Kidney epithelial cell (primary cell): ENCODE measurements at regions not wholly inside any gene's neighbourhood (a gene's known extent, or its start where the extent isn't known, plus 50 kb on each side); places are given as distances from the start of the nearest gene placed in this dataset.

Experiments used
- DNase-seq: peaks from one replicate; pipeline ENCODE4 v3.0.0-alpha.2; 2010; ENCODE audit warnings: low read depth
- H3K27me3 ChIP-seq: 2 replicates; pipeline ENCODE4 v1.6.0; 2011; ENCODE audit warnings: low read length; ENCODE audit not compliant: control insufficient read depth, insufficient read depth
- H3K36me3 ChIP-seq: 2 replicates; pipeline ENCODE4 v1.5.1; 2011; ENCODE audit warnings: low read length; ENCODE audit not compliant: control insufficient read depth, insufficient read depth
- H3K4me3 ChIP-seq: 2 replicates; pipeline ENCODE4 v1.5.1; 2011; ENCODE audit warnings: low read depth, mild to moderate bottlenecking, control low read depth, low read length
- TF ChIP-seq, protein P1 (sequence below): IDR thresholded peaks from 2 replicates; pipeline ENCODE4 v1.5.1; 2011; ENCODE audit warnings: mild to moderate bottlenecking, moderate library complexity, low read length, control low read depth, inconsistent platforms; ENCODE audit not compliant: insufficient read depth, poor library complexity, severe bottlenecking

DNA sequence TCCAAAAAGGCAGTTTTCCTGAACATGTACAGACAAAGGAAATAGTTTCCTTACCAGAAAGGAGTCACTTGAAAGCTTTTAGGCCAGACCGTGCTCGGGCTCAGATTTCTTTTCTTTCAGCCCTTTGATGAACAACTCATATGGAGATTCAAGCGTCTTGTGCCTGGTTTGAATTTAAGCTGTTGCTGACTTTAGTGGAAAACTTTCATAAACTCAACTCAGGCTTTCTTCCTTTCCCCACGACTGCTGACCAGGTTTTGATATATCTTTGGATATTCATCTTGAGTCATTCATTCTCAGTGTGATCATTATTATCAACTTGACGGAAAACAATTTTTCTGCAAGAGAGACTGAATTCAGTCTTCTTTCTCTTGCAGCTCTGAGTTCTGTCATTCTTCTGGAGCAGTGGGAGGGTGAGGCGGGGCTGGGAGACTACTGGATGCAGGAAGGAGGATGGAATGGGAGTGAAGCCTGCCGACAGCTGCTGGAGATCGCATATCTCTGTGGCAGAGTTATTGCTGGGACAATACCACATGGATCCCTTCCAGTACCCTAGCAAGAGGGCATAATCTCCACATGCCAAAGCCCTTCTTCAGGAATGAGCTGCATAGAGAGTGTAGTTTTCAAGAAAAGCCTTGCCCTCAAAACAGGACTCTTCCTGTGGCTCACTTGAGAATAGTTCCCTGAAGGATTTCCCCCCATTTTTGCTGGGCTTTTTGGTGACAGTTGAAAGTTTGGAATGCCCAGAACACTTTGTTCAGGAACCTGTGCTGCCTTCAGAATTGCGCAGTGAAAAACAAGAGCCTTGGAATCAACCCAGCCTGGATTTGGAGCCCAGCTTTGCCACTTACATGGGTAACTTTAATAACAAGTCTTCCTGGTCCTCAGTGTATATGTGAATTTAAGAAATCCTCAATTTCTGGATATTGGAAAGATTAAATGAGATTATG, 364.4 kb downstream of the ZNF521 start:
- no peak for DNase-seq
- TF ChIP-seq, protein P1, sequence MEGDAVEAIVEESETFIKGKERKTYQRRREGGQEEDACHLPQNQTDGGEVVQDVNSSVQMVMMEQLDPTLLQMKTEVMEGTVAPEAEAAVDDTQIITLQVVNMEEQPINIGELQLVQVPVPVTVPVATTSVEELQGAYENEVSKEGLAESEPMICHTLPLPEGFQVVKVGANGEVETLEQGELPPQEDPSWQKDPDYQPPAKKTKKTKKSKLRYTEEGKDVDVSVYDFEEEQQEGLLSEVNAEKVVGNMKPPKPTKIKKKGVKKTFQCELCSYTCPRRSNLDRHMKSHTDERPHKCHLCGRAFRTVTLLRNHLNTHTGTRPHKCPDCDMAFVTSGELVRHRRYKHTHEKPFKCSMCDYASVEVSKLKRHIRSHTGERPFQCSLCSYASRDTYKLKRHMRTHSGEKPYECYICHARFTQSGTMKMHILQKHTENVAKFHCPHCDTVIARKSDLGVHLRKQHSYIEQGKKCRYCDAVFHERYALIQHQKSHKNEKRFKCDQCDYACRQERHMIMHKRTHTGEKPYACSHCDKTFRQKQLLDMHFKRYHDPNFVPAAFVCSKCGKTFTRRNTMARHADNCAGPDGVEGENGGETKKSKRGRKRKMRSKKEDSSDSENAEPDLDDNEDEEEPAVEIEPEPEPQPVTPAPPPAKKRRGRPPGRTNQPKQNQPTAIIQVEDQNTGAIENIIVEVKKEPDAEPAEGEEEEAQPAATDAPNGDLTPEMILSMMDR, result no peak
- Histone ChIP-seq H3K27me3 (no peaks in the 10 kb centered on the region), H3K36me3 (no peaks in the 10 kb centered on the region), H3K4me3 (no peak overlapping the region)

DNA sequence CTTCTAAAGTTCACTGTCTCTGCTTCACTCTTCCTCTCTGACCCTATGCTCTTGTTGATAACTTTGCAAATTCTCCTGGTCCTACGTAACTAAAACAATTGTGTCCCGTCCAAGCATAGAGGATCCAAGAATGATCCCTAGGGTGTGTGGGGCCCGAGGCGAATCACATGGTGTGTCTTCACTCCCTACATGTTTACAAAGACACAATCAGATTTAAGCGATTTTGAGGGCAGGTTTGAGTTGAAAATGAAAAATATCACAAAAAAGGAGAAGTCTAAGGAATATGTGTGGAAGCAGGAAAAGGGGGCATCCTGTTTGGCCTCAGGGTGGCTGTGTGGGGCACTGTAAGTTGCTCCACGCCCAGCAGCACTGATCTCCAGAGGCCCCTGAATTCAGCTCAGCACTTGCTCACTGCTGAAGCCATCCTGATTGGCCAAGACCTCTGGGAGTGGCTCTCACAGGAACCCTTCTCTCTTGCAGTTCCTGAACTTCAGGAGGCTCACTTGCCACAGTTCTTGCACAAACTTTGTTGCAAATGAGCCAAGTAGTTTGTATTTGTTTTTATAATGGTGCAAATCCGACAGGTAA, 363.6 kb downstream of the ZNF521 start:
- no peak overlapping the region for H3K4me3 ChIP-seq
- H3K27me3 ChIP-seq, result no peaks in the 10 kb centered on the region
- no peaks in the 10 kb centered on the region for H3K36me3 ChIP-seq
- TF ChIP-seq, protein P1, result no peak
- DNase-seq, result no peak

DNA sequence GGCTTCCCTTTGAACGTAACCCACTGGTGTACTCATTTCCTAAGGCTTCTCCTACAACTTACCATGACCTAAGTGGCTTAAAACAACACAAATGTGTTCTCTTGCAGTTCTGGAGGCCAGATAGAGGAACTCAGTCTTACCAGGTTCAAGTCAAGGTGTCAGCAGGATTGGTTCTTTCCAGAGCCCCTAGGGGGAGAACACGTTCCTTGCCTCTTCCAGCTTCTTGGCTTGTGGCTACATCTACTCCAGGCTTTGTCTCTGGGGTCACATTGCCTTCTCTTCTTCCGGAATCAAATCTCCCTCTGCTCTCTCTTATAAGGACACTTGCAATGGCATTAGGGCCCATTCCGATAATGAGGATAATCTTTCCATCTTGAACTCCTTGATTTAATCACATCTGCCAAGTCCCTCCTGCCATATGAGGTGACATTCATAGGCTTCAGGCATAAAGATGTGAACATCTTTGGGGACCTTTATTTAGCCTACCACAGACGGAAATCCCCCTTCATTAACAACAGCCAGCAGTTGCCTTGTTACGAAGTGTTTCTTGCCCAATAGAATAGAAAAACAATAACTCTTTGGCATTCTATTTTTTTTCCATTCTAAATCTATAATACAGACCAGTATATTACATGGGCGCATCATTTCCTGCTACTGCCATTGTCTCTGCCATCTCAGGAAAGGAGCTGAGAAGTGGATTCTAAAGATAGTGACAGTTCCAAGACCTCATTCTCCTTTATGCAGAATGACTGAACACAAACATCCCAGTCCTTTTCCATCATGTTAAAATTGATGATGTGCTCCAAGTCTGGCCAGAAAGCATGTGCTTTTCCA, 362.0 kb downstream of the ZNF521 start:
- TF ChIP-seq, protein P1, result no peak
- H3K27me3 ChIP-seq, result no peaks in the 10 kb centered on the region
- no peak overlapping the region for H3K4me3 ChIP-seq
- DNase-seq, result no peak
- H3K36me3 ChIP-seq, result no peaks in the 10 kb centered on the region

DNA sequence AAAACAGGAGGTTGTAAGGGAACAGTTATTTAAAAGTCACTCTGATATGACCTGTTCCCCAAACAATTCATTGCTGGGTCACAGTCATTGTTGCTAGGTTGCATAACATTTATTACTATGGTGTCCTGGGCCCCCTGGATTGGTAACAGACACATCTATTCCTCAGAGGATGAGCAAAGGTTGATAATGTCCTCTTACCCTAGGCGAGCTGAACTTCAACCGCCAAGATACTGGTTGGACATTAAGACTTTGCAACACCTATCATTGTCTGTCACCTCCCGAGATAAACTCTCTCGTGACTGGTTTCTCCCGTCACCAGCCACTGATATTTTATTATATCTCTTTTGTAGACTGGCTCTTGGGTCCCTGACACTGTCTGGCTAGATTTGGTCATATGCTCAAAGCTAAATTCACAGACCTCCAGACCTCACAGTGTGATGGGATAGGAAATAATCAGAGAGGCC, 361.3 kb downstream of the ZNF521 start:
- Histone ChIP-seq H3K27me3 (no peaks in the 10 kb centered on the region), H3K36me3 (no peaks in the 10 kb centered on the region), H3K4me3 (no peak overlapping the region)
- no peak for DNase-seq
- TF ChIP-seq, protein P1, result no peak

DNA sequence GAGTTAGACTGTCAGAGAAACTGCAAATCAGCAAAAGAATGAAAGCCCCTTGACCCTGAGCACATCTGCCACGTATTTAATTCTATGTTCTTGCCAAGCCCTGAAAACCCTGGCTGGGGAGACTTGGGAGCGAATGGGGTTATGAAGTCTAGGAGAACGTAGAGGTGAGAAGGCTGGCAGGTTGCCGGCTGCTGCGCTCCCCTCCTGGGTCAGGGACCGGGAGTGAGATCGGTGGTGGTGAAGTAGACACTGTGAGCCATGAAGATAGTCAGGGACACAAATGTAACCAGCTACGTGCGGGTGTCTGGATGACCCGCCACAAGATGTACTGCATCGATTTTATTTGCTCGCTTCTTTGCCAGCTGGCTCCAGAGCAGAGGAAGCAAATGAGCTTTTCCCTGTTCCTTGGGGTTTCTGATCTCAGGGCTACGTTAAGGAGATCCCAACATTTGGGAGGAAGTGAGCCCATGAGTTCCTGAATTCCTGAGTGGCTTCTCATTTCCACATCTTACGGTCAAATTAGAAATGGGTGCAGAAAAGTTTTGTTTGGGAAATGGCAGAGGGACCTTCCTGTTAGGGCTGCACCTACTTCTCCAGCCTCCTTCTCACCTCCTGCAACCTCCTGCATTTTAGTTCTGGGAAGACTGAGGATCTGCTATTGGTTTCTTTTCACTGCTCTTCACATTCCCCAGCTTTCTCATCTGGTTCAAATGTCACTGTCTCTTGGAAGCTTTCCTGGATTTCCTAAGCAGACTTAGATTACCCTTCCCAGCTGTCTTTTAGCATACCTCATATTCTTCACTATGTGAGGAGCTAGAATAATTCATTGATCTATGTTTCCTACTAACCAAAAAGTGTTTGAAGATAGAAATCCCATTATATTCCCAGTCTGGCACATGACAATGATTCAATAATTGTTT, 360.6 kb downstream of the ZNF521 start:
- DNase-seq, result no peak
- TF ChIP-seq, protein P1, result no peak
- no peaks in the 10 kb centered on the region for H3K27me3 ChIP-seq

More for the DNA sequence above, 360.6 kb downstream of the ZNF521 start:
- H3K36me3 ChIP-seq, result no peaks in the 10 kb centered on the region
- no peak overlapping the region for H3K4me3 ChIP-seq
